Activated CD8-positive, alpha-beta memory T cell treated with anti-CD3 and anti-CD28 coated beads, Interleukin-2, amount 50 U/mL, for 24 hours (primary cell): ENCODE measurements at regions not wholly inside any gene's neighbourhood (a gene's known extent, or its start where the extent isn't known, plus 50 kb on each side); places are given as distances from the start of the nearest gene placed in this dataset.

ENCODE experiments used
- DNase-seq: peaks from one replicate; pipeline ENCODE4 v3.0.0-alpha.2; 2020; ENCODE audit errors: extremely low read depth

DNA sequence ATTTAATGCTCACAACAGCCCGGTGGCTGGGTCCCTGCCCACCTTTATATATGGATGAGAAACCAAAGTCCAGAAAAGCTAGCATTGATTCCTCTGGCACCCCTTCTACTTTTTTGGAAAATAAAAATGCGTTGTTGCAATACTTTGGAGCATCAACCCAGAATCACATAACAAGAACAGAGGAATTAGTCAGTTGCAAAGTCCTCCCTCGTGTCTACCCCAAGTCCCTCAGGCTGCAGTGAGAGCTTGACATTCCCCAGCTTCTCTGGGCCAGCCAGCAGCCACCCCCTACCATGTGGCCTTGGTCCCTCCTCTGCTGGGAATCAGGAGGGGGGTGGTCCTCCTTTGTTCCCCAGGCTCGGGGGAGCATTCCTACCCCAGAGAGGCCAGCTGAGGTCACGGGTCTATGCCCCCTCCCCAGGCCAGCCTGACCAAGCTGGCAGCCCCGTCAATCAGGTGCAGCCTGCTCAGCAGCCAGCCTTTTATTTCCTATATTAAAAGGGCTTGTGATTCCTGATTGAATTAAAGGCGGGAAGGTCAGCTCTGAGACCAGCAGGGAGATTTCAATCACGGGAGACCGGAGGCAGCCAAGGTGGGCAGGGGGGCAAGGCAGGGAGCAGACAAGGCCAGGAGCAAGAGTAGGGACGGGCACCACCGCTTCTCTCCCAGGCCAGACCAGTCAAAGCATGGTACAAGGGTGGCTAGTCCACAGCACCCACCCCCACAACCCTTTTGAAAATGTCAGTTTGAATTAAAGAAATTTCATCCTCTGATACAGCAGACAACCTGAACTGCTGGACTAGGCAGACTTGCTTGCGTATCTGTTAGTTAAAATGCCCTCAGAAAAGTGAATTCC is 158.9 kb downstream of the MRPL14 start:
- DNase-seq, result no peak

DNA sequence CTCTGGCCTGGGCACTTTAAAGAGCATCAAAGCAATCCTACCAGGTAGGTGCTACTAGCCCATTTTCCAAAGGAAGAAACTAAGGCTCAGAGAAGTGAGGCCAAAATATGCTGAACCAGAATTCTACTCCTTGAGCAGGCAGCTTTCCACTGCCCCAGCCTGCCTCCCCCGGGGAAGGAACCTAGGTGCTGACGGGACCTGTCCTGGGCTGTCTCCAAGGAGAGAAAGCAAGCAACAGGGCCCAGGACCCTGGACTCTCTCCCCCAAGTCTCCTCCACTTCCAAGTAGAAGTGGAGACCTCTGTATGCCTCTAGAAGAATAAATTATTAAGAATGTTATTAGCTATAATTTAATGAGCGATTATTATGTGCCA is 159.5 kb downstream of the MRPL14 start:
- no peak for DNase-seq

DNA sequence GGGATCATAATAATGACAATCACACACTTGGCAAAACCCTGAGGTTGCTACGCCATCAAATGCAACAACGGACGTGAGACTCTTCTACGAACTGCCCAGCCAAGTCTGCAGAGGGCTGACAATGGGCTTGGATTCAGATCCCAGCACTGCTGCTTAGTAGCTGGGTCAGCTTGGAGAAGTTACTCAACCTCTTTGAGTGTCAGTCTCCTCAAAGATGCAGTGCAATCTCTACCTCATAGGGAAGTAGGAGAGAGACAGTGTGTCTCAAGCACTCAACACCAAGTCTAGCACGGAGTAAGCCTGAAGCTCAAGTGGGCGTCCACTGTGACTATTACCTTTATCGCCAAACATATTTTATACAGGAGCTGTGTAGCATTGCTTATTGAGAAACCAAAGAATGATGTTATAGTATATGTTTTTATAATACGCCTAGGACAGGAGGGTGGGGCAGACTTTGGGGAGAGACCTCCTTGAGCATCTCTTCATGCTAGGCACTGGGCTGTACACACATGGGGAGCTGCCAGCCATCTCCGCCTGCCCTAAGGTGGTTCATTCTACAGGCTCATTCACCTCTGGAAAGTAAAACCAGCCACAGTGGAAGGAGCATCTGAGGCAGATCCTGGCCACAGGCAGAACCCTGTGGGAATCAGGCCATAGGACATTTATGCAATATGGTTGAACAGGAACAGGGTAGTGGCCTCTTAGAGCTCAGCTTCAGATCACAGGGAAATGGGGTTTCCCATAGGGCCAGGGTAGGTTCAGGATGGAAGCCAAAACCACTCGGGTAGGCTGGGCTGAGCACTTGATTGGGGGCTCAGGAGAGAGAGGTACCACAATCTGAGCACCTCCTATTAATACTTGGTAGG is 160.2 kb downstream of the MRPL14 start:
- DNase-seq, result no peak

DNA sequence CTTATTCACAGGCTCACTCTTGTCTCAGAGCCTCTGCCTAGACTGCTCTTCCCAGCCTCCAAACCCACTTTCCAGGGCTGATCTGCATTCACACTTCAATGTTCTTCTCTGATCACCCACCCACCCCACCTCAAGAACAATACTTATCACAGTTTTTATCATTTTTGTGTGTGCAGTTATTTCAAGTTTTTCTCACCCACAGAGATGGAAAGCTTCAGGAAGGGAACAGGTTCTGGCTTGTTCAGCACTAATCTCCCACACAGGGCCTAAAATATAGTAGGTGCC is 160.9 kb downstream of the MRPL14 start:
- no peak for DNase-seq

DNA sequence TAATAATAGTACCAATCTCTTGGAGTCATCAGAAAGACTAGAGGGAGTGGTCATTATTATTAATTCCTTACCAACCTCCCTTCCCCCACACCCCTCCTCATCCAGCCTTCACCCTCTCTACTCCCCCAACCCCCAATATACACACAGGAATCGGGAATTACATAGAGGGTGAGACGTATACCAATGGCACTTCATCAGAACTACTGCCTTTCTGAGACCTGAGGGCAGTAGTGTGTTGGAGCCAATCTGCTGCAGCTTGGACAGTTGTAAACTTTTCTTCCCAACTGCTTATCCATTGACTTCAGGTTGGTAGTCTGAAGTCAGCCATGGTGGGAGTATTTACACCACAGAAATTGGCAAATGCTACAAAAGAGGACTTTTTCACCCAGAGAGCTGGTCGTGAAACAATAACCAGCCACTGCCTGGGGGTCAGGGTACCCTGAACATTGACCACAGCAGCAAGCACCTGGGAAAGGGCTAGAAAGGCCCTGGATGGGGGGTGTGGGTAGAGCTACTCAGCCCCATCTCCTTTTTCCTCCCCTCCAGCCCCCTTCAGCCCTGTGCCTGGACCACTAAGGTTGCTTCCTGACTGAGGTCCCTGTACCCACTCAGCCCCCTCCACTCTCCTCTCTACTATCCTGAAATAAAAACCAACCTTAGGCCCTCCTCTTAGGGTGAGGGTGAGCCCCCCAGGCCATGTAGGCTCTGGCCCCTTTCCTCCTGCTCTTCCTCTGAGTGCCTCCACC is 161.5 kb downstream of the MRPL14 start:
- DNase-seq, result no peak

DNA sequence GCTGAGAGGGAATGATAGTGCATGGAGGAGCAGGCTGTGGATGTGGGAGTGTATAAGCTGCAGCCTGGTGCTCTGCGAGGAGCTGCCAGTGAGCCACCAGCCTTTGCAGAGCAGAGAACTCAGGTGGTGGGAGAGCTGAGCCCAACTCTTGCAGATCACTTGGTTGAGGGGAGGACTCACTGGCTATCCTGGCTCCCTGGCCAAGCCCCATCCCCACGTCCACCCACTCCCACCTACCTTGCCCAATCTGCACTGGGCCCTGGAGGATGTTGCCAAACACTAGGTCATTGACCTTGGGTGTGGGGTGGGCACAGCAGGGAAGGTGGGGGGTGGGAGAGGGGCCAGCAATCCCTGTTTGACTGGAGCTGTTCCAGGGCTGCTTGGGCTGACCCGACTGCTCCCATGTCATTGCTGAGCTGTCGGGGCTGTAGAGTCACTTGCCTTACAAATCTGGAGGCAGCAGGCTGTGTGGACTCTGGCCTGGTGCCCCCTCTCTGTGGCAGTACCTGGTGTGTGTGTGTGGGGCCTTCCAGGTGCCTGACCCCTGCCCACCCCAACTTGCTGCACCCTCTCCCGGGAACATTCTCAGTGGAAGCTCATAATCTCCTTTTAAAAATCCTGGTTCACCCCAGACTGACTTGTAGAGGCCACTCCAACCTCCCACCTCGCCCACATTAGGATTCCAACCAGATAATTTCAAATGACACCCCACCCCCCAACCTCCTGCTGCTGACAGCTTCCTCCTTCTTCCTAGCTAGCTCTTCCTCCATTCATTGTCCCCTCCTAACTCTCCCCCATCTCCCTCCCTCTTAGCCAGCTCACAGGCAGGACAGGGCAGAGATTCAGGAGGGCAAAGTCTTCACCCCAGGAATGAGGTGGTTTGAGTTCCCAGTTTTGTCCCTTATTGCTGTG is 162.3 kb downstream of the MRPL14 start:
- no peak for DNase-seq

DNA sequence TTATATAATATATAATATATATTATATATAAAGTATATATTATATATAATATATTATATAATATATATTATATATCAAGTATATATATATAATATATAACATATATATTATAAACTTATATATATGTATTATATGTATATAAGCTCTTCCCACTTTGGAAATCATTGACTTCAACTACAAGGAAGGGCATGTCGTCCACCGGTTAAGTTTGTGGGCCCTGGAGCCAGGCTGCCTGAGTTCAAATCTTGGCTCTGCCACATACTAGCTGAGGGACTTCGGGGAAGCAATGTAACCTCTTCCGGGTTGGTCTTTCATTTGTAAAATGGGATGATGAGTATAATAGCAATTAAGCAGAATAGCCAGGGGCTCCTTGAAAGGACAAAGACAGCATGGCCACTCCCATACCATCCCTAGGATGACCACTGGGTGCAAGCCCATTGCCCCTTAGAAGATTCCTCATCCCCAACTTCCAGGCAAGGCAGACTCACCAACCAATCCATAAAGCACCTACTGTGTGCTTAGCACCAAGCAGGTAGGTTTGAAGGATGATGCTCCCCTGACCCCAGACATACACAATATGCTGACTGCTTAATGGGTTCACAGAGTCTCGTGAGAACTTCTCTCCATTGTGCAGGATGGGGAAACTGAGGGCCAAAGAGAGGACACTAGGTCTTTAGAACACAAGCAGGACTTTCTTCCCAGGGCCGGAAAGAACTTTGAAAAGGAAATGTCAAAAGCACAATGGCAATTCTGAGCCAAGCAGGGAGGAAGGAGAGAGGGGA is 163.2 kb downstream of the MRPL14 start:
- DNase-seq, result no peak

DNA sequence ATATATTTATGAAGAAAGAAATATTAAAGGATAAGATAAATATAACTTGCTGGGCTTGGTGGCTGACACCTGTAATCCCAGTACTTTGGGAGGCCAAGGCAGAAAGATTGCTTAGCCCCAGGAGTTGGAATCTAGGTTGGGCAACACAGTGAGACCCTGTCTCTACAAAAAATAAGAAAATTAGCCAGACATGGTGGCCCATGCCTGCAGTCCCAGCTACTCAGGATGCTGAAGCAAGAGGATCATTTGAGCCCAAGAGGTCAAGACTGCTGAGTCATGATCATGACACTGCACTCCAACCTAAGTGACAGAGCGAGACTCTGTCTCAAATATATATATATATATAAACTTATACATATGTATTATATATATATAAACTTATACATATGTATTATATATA is 164.0 kb downstream of the MRPL14 start:
- no peak for DNase-seq

DNA sequence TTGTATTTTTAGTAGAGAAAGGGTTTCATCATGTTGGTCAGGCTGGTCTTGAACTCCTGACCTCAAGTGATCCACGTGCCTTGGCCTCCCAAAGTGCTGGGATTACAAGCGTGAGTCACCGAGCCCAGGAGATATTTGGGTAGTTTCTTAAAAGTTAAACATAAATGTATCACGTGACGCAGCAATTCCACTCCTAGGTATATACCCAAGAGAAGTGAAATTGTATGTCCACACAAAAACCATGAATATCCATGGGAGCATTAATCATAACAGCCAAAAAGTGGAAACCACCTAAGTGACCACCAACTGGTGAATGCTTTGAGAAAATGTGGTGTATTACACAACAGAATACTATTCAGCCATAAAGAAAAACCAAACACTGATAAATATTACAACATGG is 164.8 kb downstream of the MRPL14 start:
- no peak for DNase-seq

DNA sequence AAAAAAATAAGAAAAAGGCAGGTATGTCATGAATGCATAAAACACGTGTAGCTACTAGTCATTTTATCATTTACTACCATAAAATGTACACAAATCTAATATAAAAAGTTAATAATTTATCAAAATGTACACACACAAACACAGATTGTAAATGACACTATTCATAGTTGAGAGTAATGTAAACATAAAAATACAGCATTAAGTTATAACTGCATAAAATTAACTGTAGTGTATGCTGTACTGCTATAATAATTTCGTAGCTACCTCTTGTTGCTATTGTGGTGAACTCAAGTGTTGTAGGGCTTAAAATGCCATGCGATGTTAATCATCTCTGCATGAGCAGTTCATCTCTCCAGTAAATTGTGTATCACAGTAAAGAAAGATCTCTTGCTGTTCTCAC is 170.0 kb downstream of the MRPL14 start:
- no peak for DNase-seq

DNA sequence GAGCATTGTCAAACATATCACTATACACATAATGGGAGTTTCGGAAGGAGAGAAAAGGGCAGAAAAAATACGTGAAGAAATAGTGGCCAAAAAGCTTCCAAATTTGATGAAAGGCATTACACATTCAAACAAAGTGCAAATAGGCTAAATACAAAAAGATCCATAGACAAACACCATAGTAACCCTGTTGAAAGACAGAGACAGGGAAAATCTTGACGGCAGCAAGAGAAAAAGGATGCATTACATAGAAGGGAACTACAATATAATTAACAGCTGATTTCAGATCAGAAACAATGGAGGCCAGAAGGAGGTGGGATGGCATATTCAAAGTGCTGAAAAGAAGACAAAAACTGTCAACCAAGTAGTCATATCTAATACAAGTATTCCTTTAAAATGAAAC is 170.8 kb downstream of the MRPL14 start:
- DNase-seq, result no peak

DNA sequence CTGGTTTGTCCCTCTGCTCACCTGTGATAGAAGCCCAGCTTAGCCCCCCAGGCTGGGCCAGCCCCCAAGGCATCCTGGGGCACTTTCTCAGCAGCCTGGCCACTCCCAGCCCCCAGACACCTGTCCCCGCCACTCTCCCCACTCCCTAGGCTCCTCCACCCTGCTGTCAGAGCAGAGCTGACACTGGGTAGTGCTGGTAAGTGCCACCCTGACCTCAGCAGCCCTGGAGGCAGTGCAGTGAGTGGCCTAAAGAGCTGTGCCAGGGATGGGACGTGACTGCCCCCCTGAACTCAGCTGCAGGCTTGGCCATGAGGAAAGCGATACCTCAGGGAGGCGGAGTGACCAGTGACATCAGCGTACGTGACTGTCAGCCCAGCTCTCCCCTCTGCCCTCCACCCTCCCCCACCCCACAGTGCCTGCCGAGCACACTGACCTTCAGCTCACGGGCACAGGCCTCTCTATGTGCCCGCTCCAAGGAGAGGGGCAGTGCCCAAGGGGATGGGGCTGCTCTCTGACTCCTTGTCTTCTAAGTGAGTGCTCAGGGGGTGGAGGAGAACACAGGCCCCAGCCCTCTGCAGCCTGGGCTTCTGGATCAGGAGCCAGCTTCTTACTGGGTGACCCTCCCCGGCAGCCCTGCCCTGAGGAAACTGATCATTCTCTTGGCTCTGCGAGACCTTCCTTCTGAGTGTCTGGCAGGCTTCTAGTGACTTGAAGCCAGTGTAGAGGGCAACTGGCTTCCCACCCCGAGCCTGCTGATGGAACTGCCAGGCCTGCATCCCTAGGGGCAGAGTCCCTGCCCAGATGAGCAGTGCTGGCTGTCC is 172.7 kb downstream of the MRPL14 start:
- DNase-seq, result no peak

DNA sequence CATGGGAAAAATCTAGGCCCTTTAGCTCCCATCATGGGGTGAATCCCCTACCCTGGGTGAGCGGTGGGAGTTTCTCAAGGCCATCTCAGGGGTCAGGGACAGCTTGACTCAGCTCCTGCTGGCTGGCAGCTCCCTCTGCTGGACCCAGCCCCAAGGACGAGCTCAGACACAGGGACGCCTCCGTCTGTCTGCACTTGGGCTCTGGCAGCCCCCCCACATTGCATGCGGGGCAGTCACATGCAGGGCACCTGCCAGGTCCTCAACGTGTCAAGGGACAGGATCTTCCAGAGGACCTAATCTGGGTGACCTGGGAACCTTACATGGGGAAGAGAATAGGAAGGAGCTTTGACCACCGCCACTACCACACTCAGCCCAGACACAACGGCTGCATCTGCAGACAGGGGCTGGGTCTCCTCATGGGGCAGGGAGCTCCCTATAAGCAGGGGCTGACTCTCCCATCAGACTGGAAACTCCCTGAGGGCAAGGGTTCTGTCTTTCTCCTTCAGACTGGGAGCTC is 173.4 kb downstream of the MRPL14 start:
- DNase-seq, result no peak

DNA sequence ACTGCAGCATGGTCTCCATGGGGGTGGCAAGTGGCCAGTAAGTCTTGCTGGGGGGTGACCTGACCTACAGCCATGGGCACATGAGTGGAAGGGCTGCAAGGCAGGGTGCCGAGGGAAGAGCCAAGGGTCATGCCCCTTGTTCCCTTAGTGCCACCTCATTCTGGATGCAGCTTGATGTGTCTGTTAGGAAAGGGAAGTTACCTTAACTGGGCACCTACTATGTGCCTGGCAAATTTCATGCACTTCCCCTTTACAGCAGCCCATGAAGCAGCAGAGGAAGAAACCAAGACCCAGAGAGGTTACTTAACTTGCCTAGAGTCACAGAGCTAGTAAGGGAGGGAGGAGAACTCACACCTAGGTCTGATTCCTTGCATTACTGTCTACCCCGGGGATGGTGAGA is 174.0 kb downstream of the MRPL14 start:
- DNase-seq, result no peak

DNA sequence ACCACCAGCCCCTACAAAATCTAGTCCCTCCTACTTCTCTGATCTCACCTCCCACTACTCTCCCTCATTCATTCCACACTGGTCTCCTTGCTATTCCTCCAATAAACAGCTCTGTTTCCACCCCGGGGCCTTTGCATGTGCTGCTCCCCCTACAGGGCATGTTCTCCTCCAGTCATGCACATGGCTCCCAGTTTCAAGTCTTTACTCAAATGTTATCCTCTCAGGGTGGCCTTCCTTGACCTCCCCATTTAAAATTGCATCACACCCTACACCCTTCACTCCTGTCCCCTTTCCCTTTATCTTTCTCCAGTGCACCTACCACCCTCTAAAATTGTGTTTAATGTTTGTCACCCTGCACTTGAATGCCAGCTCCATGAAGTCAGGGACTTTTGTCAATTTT is 174.5 kb downstream of the MRPL14 start:
- DNase-seq, result no peak

DNA sequence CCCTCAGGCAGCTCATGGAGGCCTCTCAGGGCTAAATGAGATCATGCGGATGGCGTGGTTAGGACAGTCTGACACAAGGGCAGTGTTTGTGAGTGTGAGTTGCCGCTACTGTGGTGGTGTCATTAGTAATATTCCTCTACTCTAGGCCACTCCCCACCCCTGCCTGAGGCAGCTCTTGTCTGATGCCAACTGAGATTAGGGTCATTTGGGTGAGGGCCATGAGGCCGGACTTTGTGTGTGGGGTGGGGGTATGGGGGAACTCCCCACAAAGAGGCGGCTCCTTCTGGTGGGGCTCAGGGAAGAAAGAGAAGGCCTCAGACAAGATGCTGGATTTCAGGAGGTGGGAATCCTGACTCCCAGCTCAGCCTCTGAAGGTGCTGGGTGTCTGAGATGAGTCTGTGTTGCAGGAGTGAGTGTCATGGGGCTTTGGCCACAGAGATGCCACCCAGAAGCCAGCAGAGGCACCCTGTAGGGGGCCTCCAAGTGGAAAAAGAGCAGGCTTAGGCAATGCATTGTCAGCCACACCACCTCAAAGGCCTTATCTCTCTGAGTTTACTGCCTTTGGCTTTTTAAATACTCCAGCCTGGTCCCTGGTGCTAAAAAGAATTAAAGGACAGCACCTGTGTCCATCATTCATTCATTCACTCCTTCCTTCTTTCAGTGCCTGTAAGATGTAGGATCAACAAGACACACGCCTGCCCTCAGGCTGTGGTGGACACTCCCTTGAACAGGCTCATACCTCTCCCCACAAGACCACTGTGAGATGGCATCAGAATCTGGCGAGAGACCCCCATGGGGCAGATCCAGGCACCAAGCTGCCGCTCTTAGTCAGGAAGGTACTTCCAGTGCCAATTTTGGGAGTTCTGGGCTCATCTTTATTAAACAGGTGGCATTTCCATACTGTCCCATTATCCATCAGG is 175.2 kb downstream of the MRPL14 start:
- DNase-seq, result no peak

DNA sequence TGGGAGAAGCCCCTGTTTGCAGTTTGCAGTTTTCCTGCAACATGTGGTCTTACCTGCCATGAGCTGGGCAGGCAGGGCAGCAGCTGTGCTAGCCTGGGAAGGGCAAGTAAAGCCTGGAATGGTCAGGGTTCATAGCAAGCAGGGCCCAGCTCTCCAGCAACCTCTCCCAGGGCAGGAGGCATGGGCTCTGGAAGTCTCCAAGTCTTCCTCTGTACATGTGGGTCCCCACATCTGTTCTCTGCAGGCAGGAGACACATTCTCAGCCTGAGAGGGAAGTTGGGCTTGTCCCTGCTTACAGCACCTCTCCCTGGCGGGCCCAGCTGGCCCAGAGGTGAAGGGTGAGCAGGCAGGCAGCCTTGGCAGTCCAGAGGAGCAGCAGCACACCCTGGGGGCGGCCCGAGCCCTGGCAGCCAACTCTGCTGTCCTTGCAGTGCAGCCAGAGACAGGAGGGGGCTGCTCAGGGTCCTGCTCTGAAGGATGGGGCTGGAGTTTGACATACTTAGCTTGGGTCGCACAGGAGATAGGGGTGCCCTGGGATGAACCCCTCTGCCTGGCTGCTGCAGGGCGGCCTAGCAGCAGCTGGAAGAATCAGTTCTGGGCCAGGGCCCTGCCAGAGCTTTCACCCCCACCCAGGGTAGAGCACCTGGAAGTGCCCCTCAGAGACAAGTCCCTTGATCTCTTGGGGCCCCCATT is 176.0 kb downstream of the MRPL14 start:
- no peak for DNase-seq

DNA sequence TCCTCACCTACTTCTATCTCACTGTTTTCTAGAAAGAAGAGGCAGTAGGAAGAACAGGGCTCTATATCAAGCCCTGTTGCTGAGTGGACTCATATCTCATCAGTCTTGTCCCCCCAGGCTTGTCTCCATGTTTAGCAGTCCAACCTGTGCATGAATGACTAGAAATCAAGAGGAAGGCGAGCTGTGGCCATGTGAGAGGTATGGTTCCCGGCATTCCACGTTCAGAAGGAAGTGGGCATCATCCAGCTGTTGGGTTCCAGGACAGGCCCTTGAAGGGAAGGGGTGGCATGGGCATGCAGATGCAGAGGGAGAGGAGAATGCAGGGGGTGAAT is 176.6 kb downstream of the MRPL14 start:
- DNase-seq, result no peak
